H1 (cell line): ENCODE measurements at regions not wholly inside any gene's neighbourhood (a gene's known extent, or its start where the extent isn't known, plus 50 kb on each side); places are given as distances from the start of the nearest gene placed in this dataset.

Experiments
- CTCF ChIA-PET: fragments of 300-600 bp; sonication (Branson Sonifier 250); formaldehyde crosslinking; loops from one replicate; lab custom pipeline; 2021; ENCODE audit not compliant: partially characterized antibody; lab: Charles Lee
- POLR2A ChIA-PET: fragments of 300-600 bp; sonication (Branson Sonifier 250); formaldehyde crosslinking; loops from one replicate; lab custom pipeline; 2021; ENCODE audit warnings: inconsistent platforms; ENCODE audit not compliant: partially characterized antibody; lab: Charles Lee
- DNase-seq, 2 experiments: peaks; one replicate each; pipeline versions ENCODE4 v3.0.0 to v3.0.0-alpha.2; 2010 to 2022; ENCODE audit warnings: low spot score in 2 of 2, low read depth in 1 of 2, mixed read lengths in 1 of 2
- FAIRE-seq: peaks from 2 replicates; lab custom pipeline; 2011; peaks lifted over from hg19 to GRCh38; lab: Jason Lieb, UNC
- H2AFZ ChIP-seq: 2 replicates; pipeline ENCODE4 v1.8.1; 2012; ENCODE audit warnings: low read length, inconsistent platforms
- H2AK5ac ChIP-seq: 2 replicates; pipeline ENCODE4 v1.6.1; 2013; ENCODE audit warnings: low read depth, low read length
- H2BK120ac ChIP-seq: replicated peaks from 2 replicates; pipeline ENCODE3; 2013; ENCODE audit warnings: low read depth, low read length, inconsistent platforms
- H2BK12ac ChIP-seq: 2 replicates; pipeline ENCODE4 v1.6.1; 2013; ENCODE audit warnings: low read depth, low read length
- H2BK15ac ChIP-seq: 2 replicates; pipeline ENCODE4 v1.6.1; 2013; ENCODE audit warnings: low read length
- H2BK20ac ChIP-seq: 2 replicates; pipeline ENCODE4 v1.6.1; 2013; ENCODE audit warnings: low read length
- H2BK5ac ChIP-seq: 2 replicates; pipeline ENCODE4 v1.6.1; 2013; ENCODE audit warnings: low read depth, low read length
- H3K14ac ChIP-seq: 2 replicates; pipeline ENCODE4 v1.6.1; 2013; ENCODE audit warnings: inconsistent platforms; ENCODE audit not compliant: insufficient read length
- H3K18ac ChIP-seq: 2 replicates; pipeline ENCODE4 v1.6.1; 2013; ENCODE audit warnings: low read length; ENCODE audit errors: extremely low read depth
- H3K23ac ChIP-seq: 2 replicates; pipeline ENCODE4 v1.6.1; 2013; ENCODE audit warnings: inconsistent platforms; ENCODE audit not compliant: insufficient read length
- H3K23me2 ChIP-seq: 2 replicates; pipeline ENCODE4 v1.6.1; 2013; ENCODE audit warnings: low read depth, low read length
- H3K27ac ChIP-seq: 2 replicates; pipeline ENCODE4 v1.6.1; 2011; ENCODE audit warnings: low read depth, low read length, inconsistent platforms
- H3K27me3 ChIP-seq, 4 experiments: replicated peaks in 1 of 4; 1 replicate in 1 of 4; 2 replicates in 3 of 4; pipeline versions ENCODE4 v1.6.1 to v1.8.1; 2011 to 2013; ENCODE audit warnings: low read length in 3 of 4, mild to moderate bottlenecking in 3 of 4, inconsistent platforms in 2 of 4, mixed read lengths in 2 of 4, moderate library complexity in 1 of 4; ENCODE audit not compliant: control insufficient read depth in 3 of 4, insufficient read depth in 3 of 4; ENCODE audit errors: extremely low read depth in 1 of 4
- H3K36me3 ChIP-seq, 4 experiments: 2 replicates each; pipeline versions ENCODE4 v1.6.1 to v1.8.1; 2011 to 2013; ENCODE audit warnings: mild to moderate bottlenecking in 4 of 4, low read length in 3 of 4, moderate library complexity in 2 of 4, control low read depth in 1 of 4, inconsistent platforms in 1 of 4; ENCODE audit not compliant: insufficient read depth in 4 of 4, control insufficient read depth in 2 of 4
- H3K4ac ChIP-seq: replicated peaks from 2 replicates; pipeline ENCODE3; 2013; ENCODE audit warnings: low read length, low read depth, mixed read lengths, inconsistent platforms; ENCODE audit not compliant: insufficient read length
- H3K4me1 ChIP-seq, 4 experiments: replicated peaks in 1 of 4; 1 replicate in 1 of 4; 2 replicates in 3 of 4; pipeline versions ENCODE4 v1.6.1 to v1.8.1; 2011 to 2013; ENCODE audit warnings: low read length in 3 of 4, inconsistent platforms in 2 of 4, mixed read lengths in 1 of 4; ENCODE audit not compliant: insufficient read depth in 4 of 4, control insufficient read depth in 3 of 4
- H3K4me2 ChIP-seq, 2 experiments: 2 replicates each; pipeline versions ENCODE4 v1.6.1 to v1.8.1; 2011 to 2013; ENCODE audit warnings: low read depth in 2 of 2, low read length in 2 of 2, control low read depth in 1 of 2, inconsistent platforms in 1 of 2, mild to moderate bottlenecking in 1 of 2; ENCODE audit not compliant: insufficient read depth in 1 of 2
- H3K4me3 ChIP-seq, 4 experiments: fragments of 200-600, 300-600 bp in 1 of 4; sonication (generic), shearing (Covaris generic), sonication (Bioruptor Twin) in 1 of 4; 2 replicates each; pipeline versions ENCODE4 v1.5.1 to v1.8.1; 2011 to 2016; ENCODE audit warnings: low read length in 4 of 4, low read depth in 3 of 4, control low read depth in 2 of 4, inconsistent platforms in 2 of 4, mild to moderate bottlenecking in 2 of 4, mixed read lengths in 1 of 4, moderate library complexity in 1 of 4; ENCODE audit not compliant: insufficient read depth in 2 of 4; ENCODE audit errors: extremely low read depth in 1 of 4
- H3K56ac ChIP-seq: replicated peaks from 2 replicates; pipeline ENCODE3; 2013; ENCODE audit warnings: low read depth, mild to moderate bottlenecking, mixed read lengths, low read length, inconsistent platforms; ENCODE audit not compliant: insufficient read length
- H3K79me1 ChIP-seq: 2 replicates; pipeline ENCODE4 v1.6.1; 2013; ENCODE audit warnings: low read depth, low read length, control low read depth
- H3K79me2 ChIP-seq, 2 experiments: 2 replicates each; pipeline versions ENCODE4 v1.6.1 to v1.8.1; 2012 to 2013; ENCODE audit warnings: low read length in 2 of 2, mild to moderate bottlenecking in 2 of 2, inconsistent platforms in 1 of 2; ENCODE audit not compliant: insufficient read depth in 2 of 2, control insufficient read depth in 1 of 2
- H3K9ac ChIP-seq, 4 experiments: replicated peaks in 1 of 4; 1 replicate in 1 of 4; 2 replicates in 3 of 4; pipeline versions ENCODE4 v1.6.1 to v1.8.1; 2011 to 2013; ENCODE audit warnings: low read depth in 3 of 4, low read length in 3 of 4, control low read depth in 2 of 4, mild to moderate bottlenecking in 2 of 4, moderate library complexity in 2 of 4, inconsistent platforms in 1 of 4; ENCODE audit errors: extremely low read depth in 1 of 4
- H3K9me3 ChIP-seq, 2 experiments: 2 replicates each; pipeline versions ENCODE4 v1.6.1 to v1.8.1; 2012 to 2013; ENCODE audit warnings: mild to moderate bottlenecking in 2 of 2, moderate library complexity in 2 of 2, control low read depth in 1 of 2, inconsistent platforms in 1 of 2, low read depth in 1 of 2, low read length in 1 of 2, mixed read lengths in 1 of 2; ENCODE audit not compliant: insufficient read depth in 2 of 2
- H4K20me1 ChIP-seq, 2 experiments: replicated peaks in 1 of 2; 2 replicates each; pipeline versions ENCODE3 to v1.8.1; 2011 to 2013; ENCODE audit warnings: inconsistent platforms in 2 of 2, low read length in 2 of 2, mild to moderate bottlenecking in 1 of 2; ENCODE audit not compliant: insufficient read depth in 2 of 2, control insufficient read depth in 1 of 2
- H4K5ac ChIP-seq: 2 replicates; pipeline ENCODE4 v1.6.1; 2013; ENCODE audit warnings: low read length, low read depth, mixed read lengths, inconsistent platforms; ENCODE audit not compliant: insufficient read length
- H4K8ac ChIP-seq: 2 replicates; pipeline ENCODE4 v1.8.0; 2013; ENCODE audit warnings: mild to moderate bottlenecking, moderate library complexity, low read length, inconsistent platforms; ENCODE audit not compliant: insufficient read depth; ENCODE audit errors: extremely low read depth
- H4K91ac ChIP-seq: replicated peaks from 2 replicates; pipeline ENCODE3; 2013; ENCODE audit warnings: low read length, mixed read lengths, inconsistent platforms; ENCODE audit not compliant: insufficient read length
- CHD2 ChIP-seq: IDR thresholded peaks from 2 replicates; pipeline ENCODE4 v1.6.1; 2012; ENCODE audit warnings: low read length, improper control_type of control experiment
- HDAC6 ChIP-seq: IDR thresholded peaks from one replicate; pipeline ENCODE4 v1.7.1; 2012; ENCODE audit warnings: low read depth, mild to moderate bottlenecking, inconsistent platforms, low read length, moderate library complexity
- MAFK ChIP-seq: IDR thresholded peaks from 2 replicates; pipeline ENCODE4 v1.6.1; 2012; ENCODE audit warnings: low read depth, mild to moderate bottlenecking, improper control_type of control experiment, low read length
- NANOG ChIP-seq: IDR thresholded peaks from 2 replicates; pipeline ENCODE4 v1.6.1; 2011; ENCODE audit warnings: low read length, low read depth, mild to moderate bottlenecking, inconsistent platforms; ENCODE audit not compliant: insufficient read depth, poor library complexity, severe bottlenecking
- SAP30 ChIP-seq: fragments of 300-600 bp; sonication (generic); IDR thresholded peaks from 2 replicates; pipeline ENCODE4 v1.7.1; 2012; ENCODE audit warnings: low read length, moderate library complexity, mild to moderate bottlenecking, inconsistent platforms; ENCODE audit not compliant: insufficient read depth, insufficient replicate concordance
- TBP ChIP-seq: IDR thresholded peaks from 2 replicates; pipeline ENCODE4 v1.6.1; 2011; ENCODE audit warnings: low read depth, low read length, improper control_type of control experiment
- WGBS, 2 experiments: shearing (Covaris generic) in 1 of 2; methylation state at CpG; one replicate each; pipeline versions ENCODE4 v1.1.6 to v1.1.7; 2013 to 2015; ENCODE audit warnings: low lambda C conversion rate in 2 of 2, mixed read lengths in 2 of 2, inconsistent platforms in 1 of 2, low coverage in 1 of 2, missing lambda C conversion rate in 1 of 2; ENCODE audit not compliant: insufficient replicate concordance in 2 of 2, insufficient coverage in 1 of 2, insufficient read length in 1 of 2; ENCODE audit errors: extremely low coverage in 1 of 2, missing lambda C conversion rate in 1 of 2; 5-methylcytosine and 5-hydroxymethylcytosine counted together
- TF ChIP-seq, protein P1 (sequence below): IDR thresholded peaks from 2 replicates; pipeline ENCODE4 v1.6.1; 2011; ENCODE audit warnings: low read depth, mild to moderate bottlenecking, low read length; ENCODE audit not compliant: insufficient read depth
- TF ChIP-seq, protein P2 (sequence below), 3 experiments: IDR thresholded peaks; 1 replicate in 2 of 3; 2 replicates in 1 of 3; pipeline versions ENCODE4 v1.5.1 to v1.6.1; 2011; ENCODE audit warnings: low read length in 3 of 3, mild to moderate bottlenecking in 3 of 3, inconsistent platforms in 2 of 3, low read depth in 1 of 3, moderate library complexity in 1 of 3; ENCODE audit not compliant: insufficient read depth in 1 of 3; ENCODE audit errors: control extremely low read depth in 1 of 3

DNA sequence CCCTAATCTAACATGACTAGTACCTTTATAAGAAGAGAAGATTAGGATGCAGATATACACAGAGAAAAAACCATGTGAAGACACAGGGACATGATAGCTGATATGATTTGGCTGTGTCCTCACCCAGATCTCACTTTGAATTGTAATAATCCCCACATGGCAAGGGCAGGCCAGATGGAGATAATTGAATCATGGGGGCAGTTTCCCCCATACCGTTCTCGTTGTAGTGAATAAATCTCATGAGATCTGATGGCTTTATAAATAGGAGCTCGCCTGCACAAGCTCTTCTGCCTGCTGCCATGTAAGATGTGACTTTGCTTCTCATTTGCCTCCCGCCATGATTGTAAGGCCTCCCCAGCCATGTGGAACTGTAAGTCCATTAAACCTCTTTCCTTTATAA is 364.3 kb downstream of the FBXW7 start:
- no peak overlapping the region for H2AK5ac ChIP-seq
- no peak overlapping the region for H3K56ac ChIP-seq
- H4K5ac ChIP-seq, result no peak overlapping the region
- no peaks in the 10 kb centered on the region for H3K23me2 ChIP-seq
- no peak overlapping the region for H3K27ac ChIP-seq
- no peak overlapping the region for H3K23ac ChIP-seq
- no peaks in the 10 kb centered on the region for H3K79me2 ChIP-seq
- H2BK15ac ChIP-seq, result no peak overlapping the region
- H3K4ac ChIP-seq, result no peak overlapping the region
- no peak overlapping the region for H3K18ac ChIP-seq
- H3K79me1 ChIP-seq, result no peaks in the 10 kb centered on the region
- H4K8ac ChIP-seq, result no peak overlapping the region
- no peak overlapping the region for H3K14ac ChIP-seq
- no peaks in the 10 kb centered on the region for H3K9me3 ChIP-seq
- peaks cover 2 to 10% (median 5%) of the 10 kb centered on the region in 4 experiments; a peak in 3 of 7 replicates for H3K4me1 ChIP-seq
- H2BK120ac ChIP-seq, result no peak overlapping the region
- no peak overlapping the region for H2AFZ ChIP-seq
- 84% methylated on average over 4 of the region's 4 CpGs; no CpG with 5 or more reads in 1 of the 2 experiments for WGBS, 2 experiments
- H2BK5ac ChIP-seq, result no peak overlapping the region
- H2BK20ac ChIP-seq, result no peak overlapping the region
- H4K91ac ChIP-seq, result no peak overlapping the region
- H2BK12ac ChIP-seq, result no peak overlapping the region
- no peaks in the 10 kb centered on the region for H3K27me3 ChIP-seq
- H3K4me2 ChIP-seq, result no peak overlapping the region
- H3K36me3 ChIP-seq, result no peaks in the 10 kb centered on the region
- TF ChIP-seq NANOG (no peak), HDAC6 (no peak), TBP (no peak), SAP30 (no peak), MAFK (no peak), CHD2 (no peak)
- TF ChIP-seq, protein P1, sequence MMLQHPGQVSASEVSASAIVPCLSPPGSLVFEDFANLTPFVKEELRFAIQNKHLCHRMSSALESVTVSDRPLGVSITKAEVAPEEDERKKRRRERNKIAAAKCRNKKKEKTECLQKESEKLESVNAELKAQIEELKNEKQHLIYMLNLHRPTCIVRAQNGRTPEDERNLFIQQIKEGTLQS, result no peak
- TF ChIP-seq, protein P2, sequence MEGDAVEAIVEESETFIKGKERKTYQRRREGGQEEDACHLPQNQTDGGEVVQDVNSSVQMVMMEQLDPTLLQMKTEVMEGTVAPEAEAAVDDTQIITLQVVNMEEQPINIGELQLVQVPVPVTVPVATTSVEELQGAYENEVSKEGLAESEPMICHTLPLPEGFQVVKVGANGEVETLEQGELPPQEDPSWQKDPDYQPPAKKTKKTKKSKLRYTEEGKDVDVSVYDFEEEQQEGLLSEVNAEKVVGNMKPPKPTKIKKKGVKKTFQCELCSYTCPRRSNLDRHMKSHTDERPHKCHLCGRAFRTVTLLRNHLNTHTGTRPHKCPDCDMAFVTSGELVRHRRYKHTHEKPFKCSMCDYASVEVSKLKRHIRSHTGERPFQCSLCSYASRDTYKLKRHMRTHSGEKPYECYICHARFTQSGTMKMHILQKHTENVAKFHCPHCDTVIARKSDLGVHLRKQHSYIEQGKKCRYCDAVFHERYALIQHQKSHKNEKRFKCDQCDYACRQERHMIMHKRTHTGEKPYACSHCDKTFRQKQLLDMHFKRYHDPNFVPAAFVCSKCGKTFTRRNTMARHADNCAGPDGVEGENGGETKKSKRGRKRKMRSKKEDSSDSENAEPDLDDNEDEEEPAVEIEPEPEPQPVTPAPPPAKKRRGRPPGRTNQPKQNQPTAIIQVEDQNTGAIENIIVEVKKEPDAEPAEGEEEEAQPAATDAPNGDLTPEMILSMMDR (IDR thresholded peaks at IDR 0.05; ENCODE audit: control extremely low read depth in 1 of 3, insufficient read depth in 1 of 3, low read depth in 1 of 3, low read length in 3 of 3), result no peak
- no peak for DNase-seq
- POLR2A ChIA-PET, result no interaction called here
- CTCF ChIA-PET, result no interaction called here
- no peak overlapping the region for H3K9ac ChIP-seq
- no peak for FAIRE-seq
- H4K20me1 ChIP-seq, result no peaks in the 10 kb centered on the region
- no peak overlapping the region for H3K4me3 ChIP-seq
